ENCODE measurements at regions not wholly inside any gene's neighbourhood (a gene's known extent, or its start where the extent isn't known, plus 50 kb on each side); places are given as distances from the start of the nearest gene placed in this dataset.
"Not testable (repeated sequence)": the region's sequence is repeated elsewhere in the genome, so short reads cannot be mapped to it uniquely, and the experiment has no call there.

DNA sequence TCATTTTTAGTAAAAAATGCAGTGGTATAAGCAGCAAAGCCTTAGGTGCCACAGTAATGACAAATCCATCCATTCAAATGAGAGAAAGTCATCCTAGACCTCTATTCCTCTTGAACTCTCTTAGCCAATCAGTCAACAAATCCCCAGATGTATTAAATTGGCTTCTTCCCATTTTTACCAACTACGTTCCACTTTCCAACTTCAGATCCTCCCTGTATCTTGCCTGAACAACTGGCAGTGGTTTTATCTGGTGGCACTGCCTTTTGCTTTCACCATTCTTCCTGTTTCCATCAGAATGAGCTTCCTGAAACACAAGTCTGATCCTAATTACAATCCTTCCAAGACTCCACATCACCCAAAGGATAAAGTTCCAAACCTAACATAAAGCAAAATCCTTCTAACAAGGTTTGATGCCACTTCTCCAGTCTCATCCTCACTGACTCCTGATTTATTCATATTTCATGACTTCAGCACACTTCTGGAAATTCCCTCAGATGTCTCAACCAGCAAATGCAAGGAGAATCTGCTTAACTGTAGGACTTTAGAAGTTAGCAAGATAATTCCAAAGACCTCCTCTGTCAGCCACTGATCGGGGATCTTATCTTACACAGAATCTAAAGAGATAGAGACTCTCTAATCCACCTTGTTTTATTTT is 69.8 kb upstream of the SLC4A7 start:
- Histone ChIP-seq H3K79me2 (ENCODE audit: insufficient read depth, low read length) (no peaks in the 10 kb centered on the region), H3K9ac (ENCODE audit: low read depth, low read length, poor library complexity, severe bottlenecking) (no peak overlapping the region), H3F3A (ENCODE audit: low read depth) (no peaks in the 10 kb centered on the region), H4K20me1 (ENCODE audit: insufficient read depth, low read length, poor library complexity, severe bottlenecking) (no peaks in the 10 kb centered on the region), H3K9me2 (replicated peaks; ENCODE audit: low read depth, low read length) (no peaks in the 10 kb centered on the region), H3K4me3 (ENCODE audit: low read length, poor library complexity, severe bottlenecking) (no peak overlapping the region), H3K27me3 (ENCODE audit: insufficient read depth, low read length, poor library complexity, severe bottlenecking) (no peaks in the 10 kb centered on the region), H3K36me3 (ENCODE audit: insufficient read depth, low read length) (no peaks in the 10 kb centered on the region), H3K4me1 (ENCODE audit: insufficient read depth, low read length, poor library complexity, severe bottlenecking) (no peaks in the 10 kb centered on the region), H2AFZ (ENCODE audit: low read length) (no peak overlapping the region), H3K9me3 (ENCODE audit: insufficient read depth, low read depth, low read length) (no peaks in the 10 kb centered on the region), H3K4me2 (ENCODE audit: low read depth, low read length, poor library complexity, severe bottlenecking) (no peak overlapping the region)
- TF ChIP-seq EZH2phosphoT487 (IDR thresholded peaks at IDR 0.05; ENCODE audit: borderline replicate concordance) (no peak), CTCF (conservative IDR thresholded peaks at IDR 0.05; ENCODE audit: low read length) (no peak)

- H3F3A ChIP-seq (ENCODE audit: low read depth); H3K79me2 ChIP-seq (ENCODE audit: insufficient read depth, low read length); H3K9me2 ChIP-seq (replicated peaks; ENCODE audit: low read depth, low read length); H4K20me1 ChIP-seq (ENCODE audit: insufficient read depth, low read length, poor library complexity, severe bottlenecking); H3K27me3 ChIP-seq (ENCODE audit: insufficient read depth, low read length, poor library complexity, severe bottlenecking); H3K36me3 ChIP-seq (ENCODE audit: insufficient read depth, low read length); H3K4me3 ChIP-seq (ENCODE audit: low read length, poor library complexity, severe bottlenecking); H3K4me1 ChIP-seq (ENCODE audit: insufficient read depth, low read length, poor library complexity, severe bottlenecking); H3K4me2 ChIP-seq (ENCODE audit: low read depth, low read length, poor library complexity, severe bottlenecking); H2AFZ ChIP-seq (ENCODE audit: low read length); H3K9me3 ChIP-seq (ENCODE audit: insufficient read depth, low read depth, low read length); H3K9ac ChIP-seq (ENCODE audit: low read depth, low read length, poor library complexity, severe bottlenecking): not testable (repeated sequence)
Observed at GRCh38 chr3:27552708-27553107, 68.5 kb upstream of the SLC4A7 start.

DNA sequence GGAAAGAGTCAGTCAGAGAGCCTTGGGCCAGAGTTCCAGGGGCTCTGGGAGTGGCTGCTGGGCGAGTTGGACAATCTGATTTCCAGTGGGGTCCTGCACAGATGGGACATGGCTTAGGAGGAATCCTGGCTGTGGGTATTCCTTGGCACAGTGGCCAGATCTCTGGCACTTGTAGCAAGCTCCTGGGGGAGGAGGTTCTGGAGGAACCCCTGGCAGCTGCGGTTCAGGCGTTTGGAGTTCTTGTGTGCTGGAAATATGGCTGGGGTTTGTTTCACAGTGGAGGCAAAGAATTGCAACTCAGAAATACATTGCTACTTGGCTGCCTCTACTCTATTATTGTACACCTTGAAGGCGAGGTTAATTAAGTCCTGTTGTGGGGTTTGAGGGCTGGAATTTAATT is 67.2 kb upstream of the SLC4A7 start:
- not testable (repeated sequence) for H4K20me1 ChIP-seq (ENCODE audit: insufficient read depth, low read length, poor library complexity, severe bottlenecking); H3K4me3 ChIP-seq (ENCODE audit: low read length, poor library complexity, severe bottlenecking); H3K4me2 ChIP-seq (ENCODE audit: low read depth, low read length, poor library complexity, severe bottlenecking); H3K4me1 ChIP-seq (ENCODE audit: insufficient read depth, low read length, poor library complexity, severe bottlenecking); H3K9me2 ChIP-seq (replicated peaks; ENCODE audit: low read depth, low read length); H3K9me3 ChIP-seq (ENCODE audit: insufficient read depth, low read depth, low read length); H2AFZ ChIP-seq (ENCODE audit: low read length); H3K79me2 ChIP-seq (ENCODE audit: insufficient read depth, low read length); H3K9ac ChIP-seq (ENCODE audit: low read depth, low read length, poor library complexity, severe bottlenecking); H3K27me3 ChIP-seq (ENCODE audit: insufficient read depth, low read length, poor library complexity, severe bottlenecking); H3K36me3 ChIP-seq (ENCODE audit: insufficient read depth, low read length); H3F3A ChIP-seq (ENCODE audit: low read depth)

DNA sequence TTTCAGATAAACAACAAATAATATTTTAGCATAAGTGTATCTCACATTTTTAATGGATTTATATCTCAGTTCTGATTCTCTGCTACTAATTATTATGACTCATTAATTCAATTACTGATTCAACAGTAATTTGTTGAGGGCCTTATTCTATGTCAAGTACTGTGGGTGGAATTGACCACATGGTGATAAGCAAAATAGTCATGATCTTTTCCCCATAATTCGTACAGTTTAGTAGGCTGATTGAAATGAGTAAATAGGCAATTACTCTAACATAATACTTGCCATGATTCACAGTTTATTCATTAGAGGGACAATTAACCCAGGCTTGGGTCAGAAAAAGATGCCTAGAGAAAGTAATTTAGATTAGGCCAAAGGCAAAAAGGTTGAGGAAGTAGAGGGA is 60.9 kb upstream of the SLC4A7 start:
- H4K20me1 ChIP-seq (ENCODE audit: insufficient read depth, low read length, poor library complexity, severe bottlenecking): no peaks in the 10 kb centered on the region
- no peak overlapping the region for H3K9ac ChIP-seq (ENCODE audit: low read depth, low read length, poor library complexity, severe bottlenecking)
- no peaks in the 10 kb centered on the region for H3K79me2 ChIP-seq (ENCODE audit: insufficient read depth, low read length)
- no peaks in the 10 kb centered on the region for H3K27me3 ChIP-seq (ENCODE audit: insufficient read depth, low read length, poor library complexity, severe bottlenecking)
- no peak overlapping the region for H3K4me3 ChIP-seq (ENCODE audit: low read length, poor library complexity, severe bottlenecking)
- no peaks in the 10 kb centered on the region for H3K9me3 ChIP-seq (ENCODE audit: insufficient read depth, low read depth, low read length)
- no peaks in the 10 kb centered on the region for H3F3A ChIP-seq (ENCODE audit: low read depth)
- H2AFZ ChIP-seq (ENCODE audit: low read length): no peak overlapping the region
- no peaks in the 10 kb centered on the region for H3K4me1 ChIP-seq (ENCODE audit: insufficient read depth, low read length, poor library complexity, severe bottlenecking)
- no peaks in the 10 kb centered on the region for H3K9me2 ChIP-seq (replicated peaks; ENCODE audit: low read depth, low read length)
- TF ChIP-seq EZH2phosphoT487 (IDR thresholded peaks at IDR 0.05; ENCODE audit: borderline replicate concordance) (no peak), CTCF (conservative IDR thresholded peaks at IDR 0.05; ENCODE audit: low read length) (no peak)
- no peak overlapping the region for H3K4me2 ChIP-seq (ENCODE audit: low read depth, low read length, poor library complexity, severe bottlenecking)
- H3K36me3 ChIP-seq (ENCODE audit: insufficient read depth, low read length): no peaks in the 10 kb centered on the region
